ENCODE measurements at regions not wholly inside any gene's neighbourhood (a gene's known extent, or its start where the extent isn't known, plus 50 kb on each side); places are given as distances from the start of the nearest gene placed in this dataset.
"Not testable (repeated sequence)": the region's sequence is repeated elsewhere in the genome, so short reads cannot be mapped to it uniquely, and the experiment has no call there.

DNA sequence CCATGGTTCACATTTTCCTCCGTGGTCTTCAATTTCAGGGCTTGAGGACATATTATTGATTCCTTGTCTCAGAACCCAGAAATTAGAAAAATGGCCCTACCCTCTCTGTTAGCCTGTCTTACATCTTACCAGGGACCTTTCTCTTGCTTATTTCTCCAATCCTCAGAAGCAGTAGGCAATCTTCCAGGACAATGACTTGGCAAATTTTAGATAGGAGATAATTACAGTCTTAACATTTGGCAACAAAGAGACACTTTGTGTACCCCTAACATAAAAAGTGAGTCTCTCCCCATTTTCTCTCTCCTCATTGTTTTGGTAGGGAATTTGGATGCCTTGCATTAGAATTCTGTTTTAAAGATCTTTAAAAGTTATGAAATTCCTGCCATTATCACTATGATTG lies 778.1 kb upstream of the SLIT2 start:
- Histone ChIP-seq H3K27me3 (replicated peaks; ENCODE audit: control insufficient read depth, insufficient read depth, low read length) (no peaks in the 10 kb centered on the region), H3K4me1 (no peaks in the 10 kb centered on the region), H3K9me3 (0 out of 2 replicates have a peak, but pooled peaks cover 2% of the 10 kb centered on the region), H3K36me3 (ENCODE audit: control insufficient read depth, insufficient read depth, low read length) (no peaks in the 10 kb centered on the region), H3K4me3 (ENCODE audit: low read depth, low read length) (no peak overlapping the region)
- CTCF ChIA-PET, result no interaction called here
- intact Hi-C loops (cut with micrococcal nuclease; ENCODE audit: unreplicated experiment), result no loop called here
- Mint-ChIP-seq H3K36me3 (ENCODE audit: insufficient read depth, unreplicated experiment) (no peaks in the 10 kb centered on the region), H3K27ac (ENCODE audit: unreplicated experiment) (no peak overlapping the region), H3K27me3 (ENCODE audit: insufficient read depth, unreplicated experiment) (no peaks in the 10 kb centered on the region), H3K9me3 (ENCODE audit: unreplicated experiment) (peaks cover 11% of the 10 kb centered on the region), H3K4me1 (ENCODE audit: low read depth, unreplicated experiment) (no peaks in the 10 kb centered on the region), H3K4me3 (ENCODE audit: unreplicated experiment) (no peak overlapping the region)
- no TSS peak for BruUV-seq (replicated peaks)
- POLR2A ChIA-PET, result no interaction called here
- TF ChIP-seq, protein P1, sequence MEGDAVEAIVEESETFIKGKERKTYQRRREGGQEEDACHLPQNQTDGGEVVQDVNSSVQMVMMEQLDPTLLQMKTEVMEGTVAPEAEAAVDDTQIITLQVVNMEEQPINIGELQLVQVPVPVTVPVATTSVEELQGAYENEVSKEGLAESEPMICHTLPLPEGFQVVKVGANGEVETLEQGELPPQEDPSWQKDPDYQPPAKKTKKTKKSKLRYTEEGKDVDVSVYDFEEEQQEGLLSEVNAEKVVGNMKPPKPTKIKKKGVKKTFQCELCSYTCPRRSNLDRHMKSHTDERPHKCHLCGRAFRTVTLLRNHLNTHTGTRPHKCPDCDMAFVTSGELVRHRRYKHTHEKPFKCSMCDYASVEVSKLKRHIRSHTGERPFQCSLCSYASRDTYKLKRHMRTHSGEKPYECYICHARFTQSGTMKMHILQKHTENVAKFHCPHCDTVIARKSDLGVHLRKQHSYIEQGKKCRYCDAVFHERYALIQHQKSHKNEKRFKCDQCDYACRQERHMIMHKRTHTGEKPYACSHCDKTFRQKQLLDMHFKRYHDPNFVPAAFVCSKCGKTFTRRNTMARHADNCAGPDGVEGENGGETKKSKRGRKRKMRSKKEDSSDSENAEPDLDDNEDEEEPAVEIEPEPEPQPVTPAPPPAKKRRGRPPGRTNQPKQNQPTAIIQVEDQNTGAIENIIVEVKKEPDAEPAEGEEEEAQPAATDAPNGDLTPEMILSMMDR (IDR thresholded peaks at IDR 0.05; ENCODE audit: insufficient read depth in 1 of 2, low read depth in 1 of 2, low read length in 1 of 2, severe bottlenecking in 1 of 2, unreplicated experiment in 1 of 2), result no peak
- DNase-seq, result no peak

- H3K36me3 ChIP-seq (ENCODE audit: control insufficient read depth, insufficient read depth, low read length), result no peaks in the 10 kb centered on the region
- Mint-ChIP-seq H3K27me3 (ENCODE audit: insufficient read depth, unreplicated experiment) (no peaks in the 10 kb centered on the region), H3K4me1 (ENCODE audit: low read depth, unreplicated experiment) (no peaks in the 10 kb centered on the region), H3K4me3 (ENCODE audit: unreplicated experiment) (no peak overlapping the region), H3K36me3 (ENCODE audit: insufficient read depth, unreplicated experiment) (no peaks in the 10 kb centered on the region), H3K9me3 (ENCODE audit: unreplicated experiment) (peaks cover 11% of the 10 kb centered on the region), H3K27ac (ENCODE audit: unreplicated experiment) (no peak overlapping the region)
- TF ChIP-seq, protein P1 (IDR thresholded peaks at IDR 0.05; ENCODE audit: insufficient read depth in 1 of 2, low read depth in 1 of 2, low read length in 1 of 2, severe bottlenecking in 1 of 2, unreplicated experiment in 1 of 2), result no peak
- DNase-seq, result no peak
- no peaks in the 10 kb centered on the region for H3K4me1 ChIP-seq
- H3K27me3 ChIP-seq (replicated peaks; ENCODE audit: control insufficient read depth, insufficient read depth, low read length), result no peaks in the 10 kb centered on the region
- H3K4me3 ChIP-seq (ENCODE audit: low read depth, low read length), result no peak overlapping the region
- ChIA-PET POLR2A (no interaction called here), CTCF (no interaction called here)
- BruUV-seq (replicated peaks), result no TSS peak
- intact Hi-C loops (cut with micrococcal nuclease; ENCODE audit: unreplicated experiment), result no loop called here
- H3K9me3 ChIP-seq, result 0 out of 2 replicates have a peak, but pooled peaks cover 2% of the 10 kb centered on the region
Measured at GRCh38 chr4:19472666-19473065, 779.0 kb upstream of the SLIT2 start.

DNA sequence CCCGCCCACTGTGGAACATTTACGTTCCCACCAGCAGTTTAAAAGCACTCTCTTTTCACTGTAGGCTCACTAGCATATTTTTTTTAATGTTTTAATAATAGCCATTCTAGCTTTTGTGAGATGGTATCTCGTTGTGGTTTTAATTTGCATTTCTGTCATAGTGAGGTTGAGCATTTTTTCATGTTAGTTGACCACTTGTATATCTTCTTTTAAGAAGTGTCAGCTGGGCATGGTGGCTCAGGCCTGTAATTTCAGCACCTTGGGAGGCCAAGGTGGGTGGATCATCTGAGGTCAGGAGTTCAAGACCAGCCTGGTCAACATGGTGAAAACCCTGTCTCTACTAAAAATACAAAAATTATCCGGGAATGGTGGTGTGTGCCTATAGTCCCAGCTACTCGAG lies 781.7 kb upstream of the SLIT2 start:
- BruUV-seq (replicated peaks); H3K4me1 ChIP-seq; H3K4me3 ChIP-seq (ENCODE audit: low read depth, low read length); DNase-seq; H3K27ac Mint-ChIP-seq (ENCODE audit: unreplicated experiment); H3K27me3 ChIP-seq (replicated peaks; ENCODE audit: control insufficient read depth, insufficient read depth, low read length); CTCF ChIA-PET; H3K4me1 Mint-ChIP-seq (ENCODE audit: low read depth, unreplicated experiment); intact Hi-C loops (cut with micrococcal nuclease; ENCODE audit: unreplicated experiment); H3K9me3 ChIP-seq; H3K27me3 Mint-ChIP-seq (ENCODE audit: insufficient read depth, unreplicated experiment); H3K4me3 Mint-ChIP-seq (ENCODE audit: unreplicated experiment); H3K36me3 ChIP-seq (ENCODE audit: control insufficient read depth, insufficient read depth, low read length); POLR2A ChIA-PET; H3K36me3 Mint-ChIP-seq (ENCODE audit: insufficient read depth, unreplicated experiment): not testable (repeated sequence)
- peaks cover 11% of the 10 kb centered on the region for H3K9me3 Mint-ChIP-seq (ENCODE audit: unreplicated experiment)

DNA sequence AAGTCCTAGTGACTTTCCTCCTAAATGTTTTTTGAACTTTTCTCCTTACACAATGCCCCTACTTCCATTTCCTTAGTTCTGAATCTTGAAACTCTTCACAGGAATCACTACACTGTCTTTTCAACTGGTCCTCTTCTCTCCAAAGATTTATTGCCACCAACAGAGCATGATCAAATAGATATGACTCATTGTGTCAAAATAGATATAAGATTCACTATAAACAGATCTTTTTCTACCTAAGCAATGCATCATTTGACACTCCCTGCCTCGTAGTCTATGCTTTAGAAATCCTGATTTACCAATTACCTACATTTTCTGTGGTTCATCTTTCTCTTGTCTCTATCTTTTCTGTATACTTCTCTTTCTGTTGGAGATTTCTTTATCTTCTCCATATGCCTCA lies 789.6 kb upstream of the SLIT2 start:
- TF ChIP-seq, protein P1 (IDR thresholded peaks at IDR 0.05; ENCODE audit: insufficient read depth in 1 of 2, low read depth in 1 of 2, low read length in 1 of 2, severe bottlenecking in 1 of 2, unreplicated experiment in 1 of 2), result no peak
- intact Hi-C loops (cut with micrococcal nuclease; ENCODE audit: unreplicated experiment), result no loop called here

More for the DNA sequence above, 789.6 kb upstream of the SLIT2 start:
- Histone ChIP-seq H3K4me3 (ENCODE audit: low read depth, low read length) (no peak overlapping the region), H3K27me3 (replicated peaks; ENCODE audit: control insufficient read depth, insufficient read depth, low read length) (no peaks in the 10 kb centered on the region), H3K36me3 (ENCODE audit: control insufficient read depth, insufficient read depth, low read length) (no peaks in the 10 kb centered on the region), H3K9me3 (no peaks in the 10 kb centered on the region), H3K4me1 (no peaks in the 10 kb centered on the region)
- BruUV-seq (replicated peaks), result no TSS peak
- no peak for DNase-seq
- H3K4me1 Mint-ChIP-seq (ENCODE audit: low read depth, unreplicated experiment), result no peaks in the 10 kb centered on the region
- H3K36me3 Mint-ChIP-seq (ENCODE audit: insufficient read depth, unreplicated experiment), result no peaks in the 10 kb centered on the region
- no peaks in the 10 kb centered on the region for H3K9me3 Mint-ChIP-seq (ENCODE audit: unreplicated experiment)
- POLR2A ChIA-PET, result no interaction called here
- CTCF ChIA-PET, result no interaction called here
- H3K27ac Mint-ChIP-seq (ENCODE audit: unreplicated experiment), result no peak overlapping the region
- no peaks in the 10 kb centered on the region for H3K27me3 Mint-ChIP-seq (ENCODE audit: insufficient read depth, unreplicated experiment)
- no peak overlapping the region for H3K4me3 Mint-ChIP-seq (ENCODE audit: unreplicated experiment)

All from Caco-2 (cell line).